K562 (cell line): ENCODE measurements at regions not wholly inside any gene's neighbourhood (a gene's known extent, or its start where the extent isn't known, plus 50 kb on each side); places are given as distances from the start of the nearest gene placed in this dataset.

ENCODE experiments used
- ARNT ChIP-seq, 2 experiments: fragments of 450-650 bp; IDR thresholded peaks; 2 replicates each; pipeline ENCODE4 v1.6.1; 2016; ENCODE audit warnings: mild to moderate bottlenecking in 1 of 2
- ATF7 ChIP-seq: fragments of 450-650 bp; IDR thresholded peaks from 2 replicates; pipeline ENCODE4 v1.7.1; 2014; ENCODE audit warnings: mild to moderate bottlenecking, moderate library complexity
- EZH2 ChIP-seq: IDR thresholded peaks from 2 replicates; pipeline ENCODE4 v1.6.1; 2012; ENCODE audit warnings: low read depth, mild to moderate bottlenecking, inconsistent platforms, low read length, borderline replicate concordance
- FOXA1 ChIP-seq: fragments of 450-650 bp; IDR thresholded peaks from 2 replicates; pipeline ENCODE4 v1.6.1; 2016; ENCODE audit warnings: mild to moderate bottlenecking, borderline replicate concordance
- GATAD2B ChIP-seq: fragments of 450-650 bp; IDR thresholded peaks from 2 replicates; pipeline ENCODE4 v1.6.1; 2017; ENCODE audit warnings: mild to moderate bottlenecking, borderline replicate concordance
- JUNB ChIP-seq: fragments of 450-650 bp; formaldehyde crosslinking; conservative IDR thresholded peaks from 2 replicates; pipeline ENCODE4 v1.4.0; 2020; ENCODE audit warnings: mild to moderate bottlenecking
- MEF2D ChIP-seq: conservative IDR thresholded peaks from 2 replicates; pipeline ENCODE4 v1.6.1; 2016; ENCODE audit warnings: low read depth, missing genetic modification characterization, missing compliant biosample characterization
- MIER1 ChIP-seq: fragments of 450-650 bp; IDR thresholded peaks from 2 replicates; pipeline ENCODE4 v1.6.1; 2016; ENCODE audit warnings: antibody characterized with exemption, mild to moderate bottlenecking, low read depth
- NFIC ChIP-seq: fragments of 450-650 bp; IDR thresholded peaks from 2 replicates; pipeline ENCODE4 v1.6.1; 2017; ENCODE audit warnings: mild to moderate bottlenecking, inconsistent platforms
- NFIX ChIP-seq: fragments of 250-450 bp; sonication (Bioruptor Pico); IDR thresholded peaks from 2 replicates; pipeline ENCODE4 v1.4.0; 2020; ENCODE audit warnings: low read depth, mild to moderate bottlenecking, moderate library complexity
- NRF1 ChIP-seq, 2 experiments: fragments of 450-650 bp; IDR thresholded peaks in 1 of 2; conservative IDR thresholded peaks in 1 of 2; 2 replicates each; pipeline ENCODE4 v1.6.1; 2014; ENCODE audit warnings: mild to moderate bottlenecking in 2 of 2
- POLR2AphosphoS5 ChIP-seq: IDR thresholded peaks from 2 replicates; pipeline ENCODE4 v1.6.1; 2011; ENCODE audit warnings: mild to moderate bottlenecking, low read depth, low read length, moderate library complexity; ENCODE audit not compliant: control insufficient read depth, insufficient read depth
- RAD51 ChIP-seq: fragments of 450-650 bp; IDR thresholded peaks from 2 replicates; pipeline ENCODE4 v1.7.1; 2016; ENCODE audit warnings: low read depth, mild to moderate bottlenecking, borderline replicate concordance
- RBM14 ChIP-seq: fragments of 200-400 bp; formaldehyde crosslinking; IDR thresholded peaks from 2 replicates; pipeline ENCODE4 v1.6.1; 2018; ENCODE audit warnings: low read depth, mild to moderate bottlenecking, low read length, moderate library complexity, borderline replicate concordance; ENCODE audit not compliant: insufficient read depth
- SP2 ChIP-seq: IDR thresholded peaks from 2 replicates; pipeline ENCODE4 v1.6.1; 2011; ENCODE audit warnings: mild to moderate bottlenecking, low read depth, low read length, moderate library complexity; ENCODE audit not compliant: poor library complexity, severe bottlenecking; ENCODE audit errors: extremely low read depth
- TAF1 ChIP-seq: IDR thresholded peaks from 2 replicates; pipeline ENCODE4 v1.6.1; 2011; ENCODE audit warnings: mild to moderate bottlenecking, low read length, moderate library complexity; ENCODE audit not compliant: insufficient read depth, control insufficient read depth, severe bottlenecking; ENCODE audit errors: extremely low read depth
- THRAP3 ChIP-seq: fragments of 450-650 bp; IDR thresholded peaks from 2 replicates; pipeline ENCODE4 v1.6.1; 2016; ENCODE audit warnings: mild to moderate bottlenecking, inconsistent platforms, borderline replicate concordance
- YY1 ChIP-seq, 3 experiments: IDR thresholded peaks; 2 replicates each; pipeline ENCODE4 v1.6.1; 2011; ENCODE audit warnings: low read length in 2 of 3, mild to moderate bottlenecking in 2 of 3, moderate library complexity in 2 of 3, borderline replicate concordance in 1 of 3, control low read depth in 1 of 3, low read depth in 1 of 3; ENCODE audit not compliant: insufficient read depth in 3 of 3, insufficient replicate concordance in 2 of 3, control insufficient read depth in 1 of 3, insufficient read length in 1 of 3; ENCODE audit errors: extremely low read depth in 1 of 3
- ZBED1 ChIP-seq: IDR thresholded peaks from 2 replicates; pipeline ENCODE4 v1.6.1; 2014
- ZFP36 ChIP-seq: fragments of 150-350 bp; IDR thresholded peaks from 2 replicates; pipeline ENCODE4 v1.6.1; 2018; ENCODE audit warnings: low read length, low read depth; ENCODE audit not compliant: partially characterized antibody
- ZNF232 ChIP-seq: sonication (generic); formaldehyde crosslinking; IDR thresholded peaks from 2 replicates; pipeline ENCODE4 v1.8.0; 2022; ENCODE audit warnings: mild to moderate bottlenecking, missing genetic modification reagents
- TF ChIP-seq, protein P1 (sequence below): fragments of 250-450 bp; sonication (Bioruptor Pico); IDR thresholded peaks from 2 replicates; pipeline ENCODE4 v1.5.1; 2021; ENCODE audit warnings: mild to moderate bottlenecking
- TF ChIP-seq, protein P2 (sequence below), 2 experiments: IDR thresholded peaks; 2 replicates each; pipeline ENCODE4 v1.6.1; 2012; ENCODE audit warnings: improper control_type of control experiment in 2 of 2, low read depth in 2 of 2, low read length in 2 of 2, borderline replicate concordance in 1 of 2
- TF ChIP-seq, protein P3 (sequence below): fragments of 450-650 bp; formaldehyde crosslinking; IDR thresholded peaks from 2 replicates; pipeline ENCODE4 v1.4.0; 2022; ENCODE audit warnings: missing genetic modification characterization

DNA sequence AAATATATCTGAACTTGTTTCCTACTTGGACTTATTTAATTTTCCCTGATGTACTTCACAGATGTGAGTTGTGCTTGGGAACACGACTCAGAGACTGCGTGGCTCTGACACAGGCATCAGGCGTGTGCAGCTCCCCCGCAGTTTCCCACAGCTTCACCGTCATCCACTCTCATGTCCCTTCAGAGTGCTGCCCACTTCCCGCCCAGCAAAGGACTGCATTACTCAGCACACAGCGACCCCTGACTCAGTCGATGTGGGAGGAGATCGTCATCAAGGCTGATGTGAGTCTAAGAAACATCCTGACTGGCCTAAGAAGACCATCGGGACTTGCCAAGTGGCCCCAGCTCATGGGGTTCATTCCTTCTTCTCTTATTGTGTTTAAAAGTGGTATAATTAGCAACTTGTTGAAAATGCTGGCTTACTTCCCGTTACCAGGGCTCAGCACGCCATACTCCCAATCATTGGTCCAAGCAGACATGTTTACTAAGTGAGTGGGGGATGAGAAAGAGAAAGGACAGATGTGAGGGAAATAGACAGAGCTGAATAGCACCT, 539.4 kb upstream of the JARID2 start (continued):
- TF ChIP-seq RBM14 (no peak), MIER1 (no peak), THRAP3 (no peak), NFIX (CRISPR knock-in tag) (no peak), ZNF232 (no peak), TAF1 (peak; percentile 38), ZFP36 (no peak), GATAD2B (0 out of 2 replicates have a peak, but pooled peaks have one; percentile 21), JUNB (no peak), EZH2 (no peak), RAD51 (no peak), FOXA1 (no peak), ZBED1 (no peak), MEF2D (tag) (peak; percentile 73), POLR2AphosphoS5 (peak; percentile 27; the same call in 1 of the 2 replicates), ATF7 (peak; percentile 66; the same call in 1 of the 2 replicates), NRF1 (conservative IDR thresholded peaks at IDR 0.05 in 1 of 2, IDR thresholded peaks at IDR 0.05 in 1 of 2) (peak; percentile 54 to 67), SP2 (no peak), ARNT (IDR thresholded peaks at IDR 0.05) (peak in 1 of 2 experiments; percentile 66; a peak in 1 of 4 replicates), NFIC (peak; percentile 46), YY1 (IDR thresholded peaks at IDR 0.05; ENCODE audit: borderline replicate concordance in 1 of 3, control insufficient read depth in 1 of 3, extremely low read depth in 1 of 3, insufficient read depth in 3 of 3, insufficient read length in 1 of 3, insufficient replicate concordance in 2 of 3, low read depth in 1 of 3, low read length in 2 of 3) (peak in 1 of 3 experiments; percentile 8)
- TF ChIP-seq, protein P1, sequence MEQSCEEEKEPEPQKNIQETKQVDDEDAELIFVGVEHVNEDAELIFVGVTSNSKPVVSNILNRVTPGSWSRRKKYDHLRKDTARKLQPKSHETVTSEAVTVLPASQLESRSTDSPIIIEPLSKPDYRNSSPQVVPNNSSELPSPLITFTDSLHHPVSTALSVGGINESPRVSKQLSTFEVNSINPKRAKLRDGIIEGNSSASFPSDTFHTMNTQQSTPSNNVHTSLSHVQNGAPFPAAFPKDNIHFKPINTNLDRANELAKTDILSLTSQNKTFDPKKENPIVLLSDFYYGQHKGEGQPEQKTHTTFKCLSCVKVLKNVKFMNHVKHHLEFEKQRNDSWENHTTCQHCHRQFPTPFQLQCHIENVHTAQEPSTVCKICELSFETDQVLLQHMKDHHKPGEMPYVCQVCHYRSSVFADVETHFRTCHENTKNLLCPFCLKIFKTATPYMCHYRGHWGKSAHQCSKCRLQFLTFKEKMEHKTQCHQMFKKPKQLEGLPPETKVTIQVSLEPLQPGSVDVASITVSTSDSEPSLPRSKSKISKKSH (CRISPR knock-in tag), result no peak
- TF ChIP-seq, protein P2, sequence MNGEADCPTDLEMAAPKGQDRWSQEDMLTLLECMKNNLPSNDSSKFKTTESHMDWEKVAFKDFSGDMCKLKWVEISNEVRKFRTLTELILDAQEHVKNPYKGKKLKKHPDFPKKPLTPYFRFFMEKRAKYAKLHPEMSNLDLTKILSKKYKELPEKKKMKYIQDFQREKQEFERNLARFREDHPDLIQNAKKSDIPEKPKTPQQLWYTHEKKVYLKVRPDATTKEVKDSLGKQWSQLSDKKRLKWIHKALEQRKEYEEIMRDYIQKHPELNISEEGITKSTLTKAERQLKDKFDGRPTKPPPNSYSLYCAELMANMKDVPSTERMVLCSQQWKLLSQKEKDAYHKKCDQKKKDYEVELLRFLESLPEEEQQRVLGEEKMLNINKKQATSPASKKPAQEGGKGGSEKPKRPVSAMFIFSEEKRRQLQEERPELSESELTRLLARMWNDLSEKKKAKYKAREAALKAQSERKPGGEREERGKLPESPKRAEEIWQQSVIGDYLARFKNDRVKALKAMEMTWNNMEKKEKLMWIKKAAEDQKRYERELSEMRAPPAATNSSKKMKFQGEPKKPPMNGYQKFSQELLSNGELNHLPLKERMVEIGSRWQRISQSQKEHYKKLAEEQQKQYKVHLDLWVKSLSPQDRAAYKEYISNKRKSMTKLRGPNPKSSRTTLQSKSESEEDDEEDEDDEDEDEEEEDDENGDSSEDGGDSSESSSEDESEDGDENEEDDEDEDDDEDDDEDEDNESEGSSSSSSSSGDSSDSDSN (IDR thresholded peaks at IDR 0.05; ENCODE audit: borderline replicate concordance in 1 of 2, low read depth in 2 of 2, low read length in 2 of 2), result peak in 1 of 2 experiments; percentile 64; a peak in 1 of 4 replicates
- TF ChIP-seq, protein P3, sequence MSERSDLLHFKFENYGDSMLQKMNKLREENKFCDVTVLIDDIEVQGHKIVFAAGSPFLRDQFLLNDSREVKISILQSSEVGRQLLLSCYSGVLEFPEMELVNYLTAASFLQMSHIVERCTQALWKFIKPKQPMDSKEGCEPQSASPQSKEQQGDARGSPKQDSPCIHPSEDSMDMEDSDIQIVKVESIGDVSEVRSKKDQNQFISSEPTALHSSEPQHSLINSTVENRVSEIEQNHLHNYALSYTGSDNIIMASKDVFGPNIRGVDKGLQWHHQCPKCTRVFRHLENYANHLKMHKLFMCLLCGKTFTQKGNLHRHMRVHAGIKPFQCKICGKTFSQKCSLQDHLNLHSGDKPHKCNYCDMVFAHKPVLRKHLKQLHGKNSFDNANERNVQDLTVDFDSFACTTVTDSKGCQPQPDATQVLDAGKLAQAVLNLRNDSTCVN (CRISPR knock-in tag), result no peak
